Nephron (organoid): ENCODE measurements at regions not wholly inside any gene's neighbourhood (a gene's known extent, or its start where the extent isn't known, plus 50 kb on each side); places are given as distances from the start of the nearest gene placed in this dataset.

ENCODE experiments used
- H3K27ac Mint-ChIP-seq, 3 experiments: 2 replicates each; pipeline ENCODE4 v1.8.0; 2020; ENCODE audit warnings: mixed read lengths in 3 of 3, mild to moderate bottlenecking in 2 of 3, moderate library complexity in 1 of 3
- H3K27me3 Mint-ChIP-seq: 2 replicates; pipeline ENCODE4 v1.8.0; 2021; ENCODE audit warnings: low read depth, mild to moderate bottlenecking, moderate library complexity, mixed read lengths
- H3K36me3 Mint-ChIP-seq: 2 replicates; pipeline ENCODE4 v1.8.0; 2020; ENCODE audit warnings: low read depth, mixed read lengths
- H3K4me1 Mint-ChIP-seq: 2 replicates; pipeline ENCODE4 v1.8.0; 2020; ENCODE audit warnings: mixed read lengths
- H3K4me3 Mint-ChIP-seq, 3 experiments: 2 replicates each; pipeline ENCODE4 v1.8.0; 2020; ENCODE audit warnings: mild to moderate bottlenecking in 3 of 3, mixed read lengths in 3 of 3, moderate library complexity in 2 of 3
- H3K9me3 Mint-ChIP-seq: 2 replicates; pipeline ENCODE4 v1.8.0; 2020; ENCODE audit warnings: mixed read lengths
- CTCF ChIP-seq, 3 experiments: fragments of 200-600 bp; sonication (generic); IDR thresholded peaks; one replicate each; pipeline ENCODE4 v1.5.0; 2021; ENCODE audit warnings: antibody characterized with exemption in 3 of 3; ENCODE audit not compliant: unreplicated experiment in 3 of 3

DNA sequence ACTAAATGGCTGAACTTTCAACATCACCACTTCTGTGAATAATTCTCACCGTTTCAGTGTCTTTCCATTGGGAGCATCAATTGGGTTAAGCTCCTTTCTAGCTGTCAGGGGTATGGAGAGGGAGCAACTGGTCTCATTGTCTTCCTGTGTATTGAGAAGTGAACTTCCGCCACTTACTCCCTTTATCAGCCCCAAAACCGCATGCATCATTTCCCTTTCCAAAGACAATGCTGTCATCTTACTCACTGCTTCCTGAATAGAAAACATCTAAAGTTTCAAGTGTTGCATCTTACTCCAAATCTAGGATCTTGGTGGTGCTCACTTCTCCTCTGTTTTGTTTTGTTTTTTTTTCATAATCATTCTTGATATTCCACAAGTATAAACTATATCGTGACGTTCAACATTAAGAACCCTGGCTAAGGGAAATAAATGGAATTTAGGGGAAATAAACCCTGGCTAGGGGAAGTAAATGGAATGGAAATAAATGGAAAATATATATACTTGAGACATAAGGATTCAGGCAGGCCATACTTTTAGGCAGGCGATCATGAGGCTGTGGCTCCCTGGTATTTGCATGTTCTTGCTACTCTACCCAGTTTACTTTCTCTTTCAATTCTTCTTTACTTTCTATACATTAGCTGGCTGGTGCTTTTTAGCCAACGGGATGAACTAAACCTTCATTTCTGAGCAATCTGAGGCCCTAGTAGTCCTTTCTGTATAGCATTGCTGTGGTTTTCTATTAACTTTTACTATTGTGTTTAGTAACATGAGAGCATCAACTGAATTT is 371.9 kb downstream of the BMPER start:
- no peak for TF ChIP-seq CTCF (IDR thresholded peaks at IDR 0.05; ENCODE audit: unreplicated experiment in 3 of 3)
- Mint-ChIP-seq H3K36me3 (no peaks in the 10 kb centered on the region), H3K4me1 (no peaks in the 10 kb centered on the region), H3K4me3 (no peak overlapping the region), H3K9me3 (peaks cover 3% of the 10 kb centered on the region), H3K27ac (no peak overlapping the region), H3K27me3 (no peaks in the 10 kb centered on the region)

- Mint-ChIP-seq H3K36me3 (peaks cover 2% of the 10 kb centered on the region), H3K4me3 (no peak overlapping the region), H3K4me1 (no peaks in the 10 kb centered on the region), H3K27ac (no peak overlapping the region), H3K9me3 (peaks cover 9% of the 10 kb centered on the region), H3K27me3 (no peaks in the 10 kb centered on the region)
- no peak for TF ChIP-seq CTCF (IDR thresholded peaks at IDR 0.05; ENCODE audit: unreplicated experiment in 3 of 3)
These were observed 372.5 kb downstream of the BMPER start for GRCh38 chr7:34277803-34278199.

GRCh38 chr7:34281260-34281659 is 375.9 kb downstream of the BMPER start:
- no peaks in the 10 kb centered on the region for H3K27me3 Mint-ChIP-seq
- H3K4me1 Mint-ChIP-seq: no peaks in the 10 kb centered on the region
- H3K36me3 Mint-ChIP-seq: peaks cover 4% of the 10 kb centered on the region
- no peak overlapping the region for H3K27ac Mint-ChIP-seq
- no peak for TF ChIP-seq CTCF (IDR thresholded peaks at IDR 0.05; ENCODE audit: unreplicated experiment in 3 of 3)
- no peak overlapping the region for H3K4me3 Mint-ChIP-seq
- H3K9me3 Mint-ChIP-seq: peaks cover 11% of the 10 kb centered on the region

- H3K4me3 Mint-ChIP-seq: no peak overlapping the region
- TF ChIP-seq CTCF (IDR thresholded peaks at IDR 0.05; ENCODE audit: unreplicated experiment in 3 of 3): no peak
- H3K36me3 Mint-ChIP-seq: peaks cover 4% of the 10 kb centered on the region
- H3K27me3 Mint-ChIP-seq: no peaks in the 10 kb centered on the region
- H3K27ac Mint-ChIP-seq: no peak overlapping the region
- H3K4me1 Mint-ChIP-seq: no peaks in the 10 kb centered on the region
- H3K9me3 Mint-ChIP-seq: peaks cover 11% of the 10 kb centered on the region
These were observed 375.7 kb upstream of the NPSR1 start for GRCh38 chr7:34282271-34282670.

DNA sequence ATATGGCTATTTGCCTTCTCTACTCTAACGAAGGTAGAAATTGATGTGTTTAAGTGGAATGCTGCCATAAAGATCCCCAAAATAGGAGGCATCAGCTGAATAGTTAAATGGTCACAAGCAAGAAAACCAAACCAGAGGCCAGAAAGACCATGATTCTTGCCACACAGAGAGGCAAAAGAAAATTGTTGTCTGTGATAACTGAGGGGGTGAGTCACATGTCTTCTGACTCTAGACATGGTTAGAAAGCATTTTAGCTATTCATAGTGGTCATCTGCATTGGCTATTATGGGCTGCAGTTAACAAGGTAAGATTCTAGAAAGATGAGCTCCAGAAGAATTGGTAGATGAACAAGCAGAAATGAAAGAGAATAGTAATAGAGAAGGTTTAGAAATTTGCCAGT is 361.4 kb upstream of the NPSR1 start:
- Mint-ChIP-seq H3K4me3 (no peak overlapping the region), H3K36me3 (no peaks in the 10 kb centered on the region), H3K27ac (no peak overlapping the region), H3K4me1 (no peaks in the 10 kb centered on the region), H3K9me3 (no peaks in the 10 kb centered on the region), H3K27me3 (peaks cover 3% of the 10 kb centered on the region)
- no peak for TF ChIP-seq CTCF (IDR thresholded peaks at IDR 0.05; ENCODE audit: unreplicated experiment in 3 of 3)

DNA sequence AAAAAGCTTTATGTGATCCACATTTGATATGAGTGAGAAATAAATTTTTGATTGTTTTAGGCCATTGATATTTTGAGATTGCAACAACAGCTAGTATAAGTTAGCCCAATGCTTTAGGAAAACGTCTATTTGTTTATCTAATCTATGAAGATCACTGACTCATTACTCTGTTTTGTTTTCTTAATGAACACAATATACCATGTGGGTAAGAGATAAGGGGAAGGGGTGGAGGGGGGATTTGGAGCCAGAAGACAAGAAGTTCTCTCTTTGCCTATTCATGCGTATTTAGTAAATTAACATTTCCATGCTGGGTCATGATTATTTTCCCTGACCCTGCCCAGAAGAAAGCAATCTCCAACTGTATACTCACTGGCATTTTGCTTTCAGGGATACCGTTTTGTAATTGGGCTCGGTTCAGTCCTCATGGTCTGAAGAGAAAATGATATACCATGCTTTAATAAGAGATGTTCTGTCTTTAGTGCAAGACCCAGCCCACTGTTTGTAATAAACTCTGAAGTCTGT is 359.5 kb upstream of the NPSR1 start:
- H3K9me3 Mint-ChIP-seq: no peaks in the 10 kb centered on the region
- no peak overlapping the region for H3K27ac Mint-ChIP-seq
- no peaks in the 10 kb centered on the region for H3K4me1 Mint-ChIP-seq
- peaks cover 3% of the 10 kb centered on the region for H3K27me3 Mint-ChIP-seq
- H3K4me3 Mint-ChIP-seq: no peak overlapping the region
- TF ChIP-seq CTCF (IDR thresholded peaks at IDR 0.05; ENCODE audit: unreplicated experiment in 3 of 3): no peak
- no peaks in the 10 kb centered on the region for H3K36me3 Mint-ChIP-seq
